Frontal cortex (tissue), 3 donors: ENCODE measurements at regions not wholly inside any gene's neighbourhood (a gene's known extent, or its start where the extent isn't known, plus 50 kb on each side); places are given as distances from the start of the nearest gene placed in this dataset.

Source experiments
- DNase-seq, 2 donors: peaks; one replicate each; pipeline ENCODE4 v3.0.0; 2012; ENCODE audit warnings: low spot score in 2 of 2
- FAIRE-seq: peaks from 2 replicates; lab custom pipeline; 2012; peaks lifted over from hg19 to GRCh38; lab: Jason Lieb, UNC
- donor health status: control.
- donor health status: control.
- donor health status: control.

- no peak for FAIRE-seq
- DNase-seq, result no peak
These were observed 173.9 kb downstream of the CALCRL start for GRCh38 chr2:187274146-187274545.

DNA sequence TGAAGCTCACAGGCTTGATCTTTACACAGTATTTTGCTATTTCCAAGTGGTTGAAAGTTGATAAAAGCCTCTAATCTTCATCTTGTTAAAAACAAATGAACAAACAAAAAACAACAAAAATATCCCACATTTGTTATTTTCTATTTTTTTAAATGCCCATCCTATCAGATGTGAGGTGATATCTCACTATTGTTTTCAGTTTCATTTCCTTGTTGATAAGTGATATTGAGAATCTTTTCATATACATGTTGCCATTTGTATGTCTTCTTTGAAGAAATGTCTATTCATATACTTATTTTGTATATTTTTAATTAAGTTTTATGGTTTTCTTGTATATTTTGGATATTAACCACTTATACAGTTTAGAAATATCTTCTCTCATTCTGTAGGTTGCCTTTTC lies 175.8 kb downstream of the CALCRL start:
- DNase-seq (no peak), FAIRE-seq (no peak)

GRCh38 chr2:187271825-187272224 lies 176.2 kb downstream of the CALCRL start:
- no peak for FAIRE-seq

GRCh38 chr2:187266645-187267044 lies 181.4 kb downstream of the CALCRL start:
- FAIRE-seq, result no peak
- DNase-seq, result no peak

More at GRCh38 chr2:187271825-187272224, 176.2 kb downstream of the CALCRL start:
- DNase-seq, result no peak

DNA sequence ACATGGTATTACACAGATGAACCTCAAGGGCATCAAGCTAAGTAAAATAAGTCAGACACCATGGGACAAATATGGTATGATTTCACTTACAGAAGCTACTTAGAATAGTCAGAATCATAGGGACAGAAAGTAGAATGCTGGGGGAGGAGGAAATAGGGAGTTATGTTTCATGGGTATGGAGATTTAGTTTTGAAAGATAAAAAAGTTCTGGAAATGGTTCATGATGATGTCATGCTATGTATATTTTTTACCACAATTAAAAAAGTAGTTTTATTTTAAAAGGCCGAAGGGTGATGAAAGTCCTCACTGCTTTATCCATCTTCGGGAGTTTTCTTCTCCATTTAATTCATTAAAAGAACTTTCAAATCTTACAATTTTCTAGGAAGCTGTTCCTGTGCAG lies 181.9 kb downstream of the CALCRL start:
- DNase-seq, result no peak
- FAIRE-seq, result no peak

- DNase-seq (no peak), FAIRE-seq (no peak)
These were observed 183.4 kb downstream of the CALCRL start for GRCh38 chr2:187264612-187265011.

DNA sequence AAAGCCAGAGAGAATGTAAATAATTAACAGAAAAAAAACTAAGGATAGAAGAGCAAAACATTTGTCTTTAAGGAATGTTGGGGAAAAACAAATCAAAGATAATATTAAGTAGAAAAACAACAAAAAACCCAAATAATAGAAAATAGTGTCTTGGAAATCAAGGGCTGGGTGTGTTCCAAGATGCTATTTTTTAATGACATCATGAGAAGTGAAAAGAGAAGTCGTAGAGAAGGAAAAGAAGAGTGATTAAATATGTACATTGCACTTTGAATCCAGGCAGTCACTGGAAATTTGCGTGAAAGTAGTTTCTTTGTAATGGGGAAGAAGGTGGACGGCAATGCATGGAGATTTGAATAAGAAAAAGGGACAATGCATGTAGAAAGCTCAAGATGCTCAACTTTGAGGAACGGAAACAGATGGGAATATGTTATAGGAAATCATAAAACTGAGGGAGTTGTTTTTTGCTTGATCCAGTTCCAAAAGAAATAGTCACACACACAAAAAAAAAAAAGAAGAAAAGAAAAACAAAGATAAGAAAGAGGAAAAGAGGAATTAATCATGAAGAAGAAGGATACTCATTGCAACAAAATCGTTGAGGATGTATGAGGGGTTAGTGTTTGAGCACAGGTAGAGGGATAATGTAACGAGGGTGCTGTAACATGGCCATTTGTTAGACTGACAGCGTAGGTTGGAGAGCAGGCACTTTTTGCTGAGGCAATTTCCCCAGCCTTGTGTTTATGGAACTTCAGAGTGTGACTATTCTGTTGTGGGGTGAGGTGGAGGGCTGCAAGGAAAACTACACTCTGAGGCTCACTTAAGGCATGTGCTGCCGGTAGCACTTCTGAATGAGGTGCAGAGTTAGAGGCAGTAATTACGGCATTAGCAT lies 184.1 kb downstream of the CALCRL start:
- FAIRE-seq (no peak), DNase-seq (no peak)

DNA sequence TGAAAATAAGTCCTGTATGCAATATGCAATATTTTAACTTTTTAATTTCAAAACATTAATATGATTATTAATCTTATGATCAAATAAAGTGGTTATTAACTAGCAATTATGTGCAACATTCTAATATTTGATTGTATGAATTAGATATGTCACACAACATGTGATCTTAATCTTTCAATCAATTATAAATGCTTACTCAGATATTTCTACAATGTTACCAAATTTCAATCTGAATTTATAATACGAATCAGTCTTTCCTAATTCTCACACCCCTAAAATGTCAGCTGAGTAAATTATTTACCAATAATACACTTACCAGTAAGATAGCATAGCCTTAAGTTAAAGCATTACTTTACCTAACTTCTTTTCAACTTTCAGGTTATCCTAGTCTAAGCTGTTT lies 186.3 kb downstream of the CALCRL start:
- FAIRE-seq, result no peak
- DNase-seq, result no peak

DNA sequence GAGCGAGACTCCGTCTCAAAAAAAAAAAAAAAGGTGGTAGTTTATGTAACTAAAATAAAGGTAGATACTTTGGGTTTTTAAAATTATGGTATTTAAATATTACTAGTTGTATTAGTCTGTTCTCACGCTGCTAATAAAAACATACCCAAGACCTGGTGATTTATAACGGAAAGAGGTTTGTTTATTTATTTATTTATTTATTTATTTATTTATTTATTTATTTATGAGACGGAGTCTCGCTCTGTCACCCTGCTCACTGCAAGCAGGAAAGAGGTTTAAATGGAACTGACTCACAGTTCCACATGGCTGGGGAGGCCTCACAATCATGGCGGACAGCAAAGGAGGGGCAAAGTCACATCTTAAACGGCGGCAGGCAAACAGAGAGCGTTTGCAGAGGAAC lies 196.0 kb downstream of the CALCRL start:
- no peak for FAIRE-seq

GRCh38 chr2:187250137-187250536 lies 197.9 kb downstream of the CALCRL start:
- FAIRE-seq, result no peak
- DNase-seq, result no peak

More for the DNA sequence above, 196.0 kb downstream of the CALCRL start:
- no peak for DNase-seq

DNA sequence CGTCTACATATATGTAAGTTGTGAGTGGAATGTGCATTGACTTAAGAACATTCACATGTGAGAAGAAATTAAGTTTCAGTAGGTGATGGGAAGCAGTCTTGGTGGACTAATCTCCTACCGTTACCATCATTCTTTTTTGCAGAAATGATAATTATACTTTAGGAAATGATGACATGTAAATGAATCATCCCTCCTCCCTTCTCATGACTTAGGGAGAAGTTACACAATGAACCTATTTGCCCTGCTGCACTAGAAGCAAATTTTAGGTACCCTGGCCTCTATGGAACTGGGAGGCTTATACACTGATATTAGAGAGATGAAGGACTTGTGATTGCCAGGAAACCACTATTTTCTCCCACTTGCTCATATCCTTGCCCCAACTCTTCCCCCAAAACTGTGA lies 214.2 kb downstream of the CALCRL start:
- DNase-seq (no peak), FAIRE-seq (no peak)

DNA sequence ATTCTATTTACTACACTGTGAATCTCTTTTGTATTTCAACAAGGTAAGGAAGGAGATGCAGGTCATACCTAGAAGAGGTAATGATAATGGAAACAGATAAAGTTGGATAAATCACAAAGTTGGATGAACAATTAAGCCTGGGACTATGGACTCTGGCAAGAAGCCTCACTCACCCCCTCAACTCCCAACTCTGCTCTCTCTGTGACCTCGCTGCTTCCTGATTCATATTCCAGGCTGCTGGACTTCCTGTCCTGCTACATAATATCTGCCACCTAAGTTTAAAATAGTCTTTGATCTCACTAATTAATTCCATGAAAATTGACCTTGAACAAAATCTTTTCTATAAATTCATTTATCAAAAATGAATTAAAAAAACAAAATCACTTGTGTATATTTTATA lies 215.3 kb downstream of the CALCRL start:
- no peak for FAIRE-seq
- no peak for DNase-seq

DNA sequence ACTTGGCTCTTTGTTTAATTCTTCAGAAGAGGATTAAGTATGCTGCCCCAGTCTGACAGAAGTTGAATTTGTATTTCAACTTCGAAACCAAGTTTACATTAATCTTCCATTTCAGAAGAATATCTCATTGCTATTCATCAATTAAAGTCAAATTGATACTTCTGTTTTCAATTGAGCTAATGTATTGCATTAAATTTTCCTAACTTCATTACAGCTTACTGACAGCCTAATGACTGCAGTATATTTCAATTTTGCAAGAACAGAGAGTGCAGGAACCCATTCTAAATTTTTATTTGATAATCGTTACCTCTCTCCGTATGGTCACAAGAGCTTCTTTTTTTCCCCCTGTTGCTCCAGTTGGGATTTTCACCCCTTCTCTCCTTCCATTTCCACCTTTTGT lies 218.0 kb downstream of the CALCRL start:
- DNase-seq (no peak), FAIRE-seq (no peak)

DNA sequence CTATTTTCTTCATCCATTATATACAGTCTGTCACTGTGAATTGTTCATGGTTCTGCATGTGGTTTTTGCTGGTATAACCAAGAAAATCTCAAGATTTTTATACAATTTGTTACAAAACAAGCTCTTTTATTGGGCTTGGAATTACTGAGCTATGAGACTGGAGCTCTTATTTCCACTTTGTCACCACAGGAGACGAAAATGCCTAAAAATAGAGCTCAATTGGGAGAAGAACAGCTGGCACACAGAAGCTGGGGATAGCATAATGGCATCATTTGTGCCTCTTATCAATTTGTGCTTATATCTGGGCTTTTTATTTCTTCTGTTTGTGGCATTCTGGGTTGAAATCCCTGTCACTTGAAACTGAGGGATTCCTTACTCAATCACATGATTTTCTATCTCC lies 219.1 kb downstream of the CALCRL start:
- no peak for DNase-seq
- no peak for FAIRE-seq

GRCh38 chr2:187224989-187225388 lies 223.1 kb downstream of the CALCRL start:
- FAIRE-seq (no peak), DNase-seq (no peak)

DNA sequence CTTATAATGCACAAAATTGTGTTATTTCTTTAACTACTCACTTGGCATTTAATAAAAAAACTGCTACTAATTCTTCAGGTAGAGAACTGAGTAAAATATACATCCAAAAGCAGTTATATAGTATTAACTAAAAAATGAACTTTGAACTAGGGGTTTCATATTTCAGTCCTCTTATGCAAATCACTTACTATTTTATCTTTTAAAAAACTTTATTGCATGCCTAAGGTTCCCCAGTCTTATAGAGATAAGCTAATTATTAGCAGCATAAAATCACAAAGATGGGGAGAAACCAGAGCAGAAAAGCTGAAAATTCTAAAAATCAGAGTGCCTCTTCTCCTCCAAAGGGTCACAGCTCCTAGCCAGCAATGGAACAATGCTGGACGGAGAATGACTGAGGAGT lies 228.0 kb downstream of the CALCRL start:
- FAIRE-seq (no peak), DNase-seq (no peak)

DNA sequence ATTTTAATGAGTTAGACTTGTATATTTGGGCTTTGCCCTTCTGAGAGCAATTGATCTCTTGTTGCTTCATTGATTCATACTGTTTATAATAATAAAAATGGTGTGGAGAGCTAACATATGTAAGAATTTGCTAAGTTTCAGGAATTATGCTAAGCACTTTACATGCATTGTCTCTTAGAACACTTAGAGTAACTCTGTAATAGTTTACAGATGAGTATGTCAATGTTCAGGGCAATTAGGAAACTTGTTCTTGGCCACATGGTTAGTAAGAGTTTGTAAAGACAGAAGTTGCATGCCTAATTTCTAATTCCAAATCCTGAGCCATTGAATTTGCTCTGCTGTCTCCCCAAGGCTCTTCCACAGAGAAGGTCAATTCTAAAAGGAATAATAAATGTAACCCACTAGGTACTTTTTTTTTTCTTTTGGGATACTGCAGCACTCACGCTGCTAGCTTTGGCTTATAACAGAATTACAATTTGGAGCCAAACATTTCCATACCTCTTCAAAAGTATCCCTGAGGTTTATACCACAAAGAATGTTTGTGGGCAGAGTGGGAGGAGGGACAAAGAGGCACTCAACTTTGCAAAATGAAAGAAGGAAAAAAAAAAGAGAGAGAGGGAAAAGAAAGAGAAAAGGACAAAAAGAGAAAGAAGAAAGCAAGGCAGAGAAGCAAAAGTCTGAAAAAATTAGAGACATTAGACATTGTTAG lies 232.4 kb downstream of the CALCRL start:
- FAIRE-seq (no peak), DNase-seq (no peak)

GRCh38 chr2:187214306-187214705 lies 233.7 kb downstream of the CALCRL start:
- no peak for DNase-seq
- no peak for FAIRE-seq

DNA sequence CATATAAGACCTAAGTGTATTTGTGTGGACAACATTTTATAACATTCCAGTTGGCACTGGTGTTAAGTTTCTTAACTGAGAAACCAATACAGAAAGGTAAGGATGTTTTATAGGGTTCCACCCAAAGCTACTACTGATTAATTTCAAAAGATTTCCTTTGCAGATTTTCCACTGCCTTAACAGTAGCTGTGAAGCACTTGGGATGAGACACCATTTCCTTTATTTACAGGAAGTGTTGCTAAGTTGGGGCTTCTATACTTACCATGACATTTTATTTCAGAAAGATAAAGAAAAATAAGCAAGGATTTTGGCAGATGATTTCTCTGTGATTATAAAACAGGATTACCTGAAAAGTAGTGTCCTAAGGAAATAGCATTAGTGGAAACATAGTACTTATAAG lies 234.3 kb downstream of the CALCRL start:
- no peak for FAIRE-seq
- DNase-seq, result no peak

- DNase-seq, result no peak
- no peak for FAIRE-seq
These were observed 237.3 kb downstream of the CALCRL start for GRCh38 chr2:187210726-187211125.

DNA sequence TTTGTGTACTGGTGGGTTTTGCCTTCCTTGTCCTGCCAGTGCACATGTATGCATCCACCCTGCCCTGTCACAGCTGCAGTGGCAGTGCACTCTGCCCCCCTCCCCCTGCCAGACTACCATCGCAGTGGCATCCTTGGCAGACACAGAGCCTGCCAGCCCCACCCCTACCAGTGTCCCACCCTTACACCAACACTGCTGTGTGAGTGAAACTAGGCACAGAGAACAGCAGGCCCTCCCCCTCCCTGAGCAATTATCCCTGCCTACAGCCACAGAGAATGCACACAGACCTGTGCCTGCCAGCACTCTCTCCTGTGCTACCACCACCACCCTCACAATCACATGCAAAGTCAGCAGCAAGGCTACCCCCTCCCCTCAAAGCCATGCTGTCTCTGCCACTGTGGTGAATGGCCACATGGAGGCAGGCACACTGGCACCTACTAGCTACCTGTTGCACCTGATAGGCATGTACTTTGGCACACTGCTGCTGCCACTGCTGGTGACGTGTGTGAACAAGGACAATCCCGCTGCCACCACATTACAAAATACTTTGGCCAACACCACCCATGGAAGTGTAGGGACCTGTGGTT lies 239.8 kb downstream of the CALCRL start:
- FAIRE-seq, result no peak
- DNase-seq, result no peak
